ENCODE measurements at regions not wholly inside any gene's neighbourhood (a gene's known extent, or its start where the extent isn't known, plus 50 kb on each side); places are given as distances from the start of the nearest gene placed in this dataset.
"Not testable (repeated sequence)": the region's sequence is repeated elsewhere in the genome, so short reads cannot be mapped to it uniquely, and the experiment has no call there.

GRCh38 chr6:60991427-60992028, 1294.5 kb downstream of the KHDRBS2 start:
- Mint-ChIP-seq H3K4me3 (ENCODE audit: low read depth) (no peak overlapping the region), H3K27me3 (ENCODE audit: low read depth) (no peaks in the 10 kb centered on the region), H3K9me3 (peaks cover 68% of the 10 kb centered on the region)

GRCh38 chr6:60952500-60952899, 1333.5 kb downstream of the KHDRBS2 start:
- DNase-seq (ENCODE audit: low spot score), result no peak
- H3K36me3 Mint-ChIP-seq (ENCODE audit: low read depth), result no peaks in the 10 kb centered on the region
- H3K4me3 Mint-ChIP-seq (ENCODE audit: low read depth), result no peak overlapping the region
- no peak overlapping the region for H3K27ac Mint-ChIP-seq
- peaks cover 30% of the 10 kb centered on the region for H3K9me3 Mint-ChIP-seq
- intact Hi-C loops (cut with micrococcal nuclease), result no loop called here
- H3K4me1 Mint-ChIP-seq (ENCODE audit: low read depth), result no peaks in the 10 kb centered on the region
- H3K27me3 Mint-ChIP-seq (ENCODE audit: low read depth), result no peaks in the 10 kb centered on the region

More at GRCh38 chr6:60991427-60992028, 1294.5 kb downstream of the KHDRBS2 start:
- DNase-seq (ENCODE audit: low spot score), result no peak
- intact Hi-C loops (cut with micrococcal nuclease), result no loop called here
- no peak overlapping the region for H3K27ac Mint-ChIP-seq
- H3K36me3 Mint-ChIP-seq (ENCODE audit: low read depth), result no peaks in the 10 kb centered on the region
- H3K4me1 Mint-ChIP-seq (ENCODE audit: low read depth), result no peaks in the 10 kb centered on the region

- H3K9me3 Mint-ChIP-seq, result peaks cover 34% of the 10 kb centered on the region
- intact Hi-C loops (cut with micrococcal nuclease); H3K36me3 Mint-ChIP-seq (ENCODE audit: low read depth); H3K4me3 Mint-ChIP-seq (ENCODE audit: low read depth); H3K4me1 Mint-ChIP-seq (ENCODE audit: low read depth); H3K27me3 Mint-ChIP-seq (ENCODE audit: low read depth); H3K27ac Mint-ChIP-seq; DNase-seq (ENCODE audit: low spot score): not testable (repeated sequence)
These were observed 1335.7 kb downstream of the KHDRBS2 start for GRCh38 chr6:60950221-60950923.

GRCh38 chr6:60947416-60947815, 1338.6 kb downstream of the KHDRBS2 start:
- H3K27me3 Mint-ChIP-seq (ENCODE audit: low read depth); H3K27ac Mint-ChIP-seq; DNase-seq (ENCODE audit: low spot score); H3K36me3 Mint-ChIP-seq (ENCODE audit: low read depth); H3K4me1 Mint-ChIP-seq (ENCODE audit: low read depth); intact Hi-C loops (cut with micrococcal nuclease); H3K4me3 Mint-ChIP-seq (ENCODE audit: low read depth): not testable (repeated sequence)
- peaks cover 32% of the 10 kb centered on the region for H3K9me3 Mint-ChIP-seq

GRCh38 chr6:60944803-60945202, 1341.2 kb downstream of the KHDRBS2 start:
- H3K27ac Mint-ChIP-seq; H3K36me3 Mint-ChIP-seq (ENCODE audit: low read depth); H3K4me1 Mint-ChIP-seq (ENCODE audit: low read depth); DNase-seq (ENCODE audit: low spot score); intact Hi-C loops (cut with micrococcal nuclease); H3K27me3 Mint-ChIP-seq (ENCODE audit: low read depth); H3K4me3 Mint-ChIP-seq (ENCODE audit: low read depth): not testable (repeated sequence)
- peaks cover 32% of the 10 kb centered on the region for H3K9me3 Mint-ChIP-seq

- H3K36me3 Mint-ChIP-seq (ENCODE audit: low read depth); intact Hi-C loops (cut with micrococcal nuclease); DNase-seq (ENCODE audit: low spot score); H3K27me3 Mint-ChIP-seq (ENCODE audit: low read depth); H3K27ac Mint-ChIP-seq; H3K4me3 Mint-ChIP-seq (ENCODE audit: low read depth); H3K4me1 Mint-ChIP-seq (ENCODE audit: low read depth): not testable (repeated sequence)
- peaks cover 24% of the 10 kb centered on the region for H3K9me3 Mint-ChIP-seq
These were observed 1350.1 kb downstream of the KHDRBS2 start for GRCh38 chr6:60935970-60936369.

- peaks cover 24% of the 10 kb centered on the region for H3K9me3 Mint-ChIP-seq
- H3K4me1 Mint-ChIP-seq (ENCODE audit: low read depth); H3K4me3 Mint-ChIP-seq (ENCODE audit: low read depth); H3K27me3 Mint-ChIP-seq (ENCODE audit: low read depth); H3K27ac Mint-ChIP-seq; DNase-seq (ENCODE audit: low spot score); intact Hi-C loops (cut with micrococcal nuclease); H3K36me3 Mint-ChIP-seq (ENCODE audit: low read depth): not testable (repeated sequence)
These were observed 1366.4 kb downstream of the KHDRBS2 start for GRCh38 chr6:60919652-60920051.

- H3K4me3 Mint-ChIP-seq (ENCODE audit: low read depth); H3K36me3 Mint-ChIP-seq (ENCODE audit: low read depth); intact Hi-C loops (cut with micrococcal nuclease); DNase-seq (ENCODE audit: low spot score); H3K27me3 Mint-ChIP-seq (ENCODE audit: low read depth); H3K4me1 Mint-ChIP-seq (ENCODE audit: low read depth); H3K27ac Mint-ChIP-seq: not testable (repeated sequence)
- peaks cover 40% of the 10 kb centered on the region for H3K9me3 Mint-ChIP-seq
These were observed 1382.2 kb downstream of the KHDRBS2 start for GRCh38 chr6:60903860-60904259.

- intact Hi-C loops (cut with micrococcal nuclease); H3K27ac Mint-ChIP-seq; DNase-seq (ENCODE audit: low spot score); H3K4me1 Mint-ChIP-seq (ENCODE audit: low read depth); H3K27me3 Mint-ChIP-seq (ENCODE audit: low read depth); H3K4me3 Mint-ChIP-seq (ENCODE audit: low read depth); H3K36me3 Mint-ChIP-seq (ENCODE audit: low read depth): not testable (repeated sequence)
- peaks cover 26% of the 10 kb centered on the region for H3K9me3 Mint-ChIP-seq
These were observed 1392.7 kb downstream of the KHDRBS2 start for GRCh38 chr6:60893374-60893773.

GRCh38 chr6:60891606-60892005, 1394.4 kb downstream of the KHDRBS2 start:
- intact Hi-C loops (cut with micrococcal nuclease), result no loop called here
- no peak overlapping the region for H3K27ac Mint-ChIP-seq
- no peak overlapping the region for H3K4me3 Mint-ChIP-seq (ENCODE audit: low read depth)
- H3K27me3 Mint-ChIP-seq (ENCODE audit: low read depth), result no peaks in the 10 kb centered on the region
- DNase-seq (ENCODE audit: low spot score), result no peak
- no peaks in the 10 kb centered on the region for H3K36me3 Mint-ChIP-seq (ENCODE audit: low read depth)
- H3K4me1 Mint-ChIP-seq (ENCODE audit: low read depth), result no peaks in the 10 kb centered on the region
- H3K9me3 Mint-ChIP-seq, result peaks cover 32% of the 10 kb centered on the region

- H3K4me1 Mint-ChIP-seq (ENCODE audit: low read depth); H3K4me3 Mint-ChIP-seq (ENCODE audit: low read depth); intact Hi-C loops (cut with micrococcal nuclease); DNase-seq (ENCODE audit: low spot score); H3K27ac Mint-ChIP-seq; H3K36me3 Mint-ChIP-seq (ENCODE audit: low read depth); H3K27me3 Mint-ChIP-seq (ENCODE audit: low read depth): not testable (repeated sequence)
- H3K9me3 Mint-ChIP-seq, result peaks cover 35% of the 10 kb centered on the region
These were observed 1408.6 kb downstream of the KHDRBS2 start for GRCh38 chr6:60877396-60877795.

- intact Hi-C loops (cut with micrococcal nuclease), result not testable (repeated sequence)
- peaks cover 57% of the 10 kb centered on the region for H3K9me3 Mint-ChIP-seq
These were observed 1415.2 kb downstream of the KHDRBS2 start for GRCh38 chr6:60870779-60871178.

GRCh38 chr6:60867548-60867947, 1418.5 kb downstream of the KHDRBS2 start:
- intact Hi-C loops (cut with micrococcal nuclease), result no loop called here
- Mint-ChIP-seq H3K4me1 (ENCODE audit: low read depth) (no peaks in the 10 kb centered on the region), H3K4me3 (ENCODE audit: low read depth) (no peak overlapping the region), H3K36me3 (ENCODE audit: low read depth) (no peaks in the 10 kb centered on the region), H3K27me3 (ENCODE audit: low read depth) (no peaks in the 10 kb centered on the region), H3K9me3 (peaks cover 44% of the 10 kb centered on the region), H3K27ac (no peak overlapping the region)
- no peak for DNase-seq (ENCODE audit: low spot score)

More at GRCh38 chr6:60870779-60871178, 1415.2 kb downstream of the KHDRBS2 start:
- H3K4me3 Mint-ChIP-seq (ENCODE audit: low read depth); H3K4me1 Mint-ChIP-seq (ENCODE audit: low read depth); H3K27me3 Mint-ChIP-seq (ENCODE audit: low read depth); H3K27ac Mint-ChIP-seq; DNase-seq (ENCODE audit: low spot score); H3K36me3 Mint-ChIP-seq (ENCODE audit: low read depth): not testable (repeated sequence)
